LNCaP clone FGC (cell line): ENCODE measurements at regions not wholly inside any gene's neighbourhood (a gene's known extent, or its start where the extent isn't known, plus 50 kb on each side); places are given as distances from the start of the nearest gene placed in this dataset.

ENCODE experiments used
- DNase-seq: peaks from one replicate; pipeline ENCODE4 v3.0.0-alpha.2; 2011; ENCODE audit warnings: low read depth
- H3K4me3 ChIP-seq: 2 replicates; pipeline ENCODE4 v1.5.1; 2011; ENCODE audit warnings: mild to moderate bottlenecking, low read depth, low read length, control low read depth
- TF ChIP-seq, protein P1 (sequence below): IDR thresholded peaks from 2 replicates; pipeline ENCODE4 v1.5.1; 2012; ENCODE audit warnings: mild to moderate bottlenecking; ENCODE audit not compliant: control insufficient read depth, insufficient read depth; ENCODE audit errors: extremely low read depth

DNA sequence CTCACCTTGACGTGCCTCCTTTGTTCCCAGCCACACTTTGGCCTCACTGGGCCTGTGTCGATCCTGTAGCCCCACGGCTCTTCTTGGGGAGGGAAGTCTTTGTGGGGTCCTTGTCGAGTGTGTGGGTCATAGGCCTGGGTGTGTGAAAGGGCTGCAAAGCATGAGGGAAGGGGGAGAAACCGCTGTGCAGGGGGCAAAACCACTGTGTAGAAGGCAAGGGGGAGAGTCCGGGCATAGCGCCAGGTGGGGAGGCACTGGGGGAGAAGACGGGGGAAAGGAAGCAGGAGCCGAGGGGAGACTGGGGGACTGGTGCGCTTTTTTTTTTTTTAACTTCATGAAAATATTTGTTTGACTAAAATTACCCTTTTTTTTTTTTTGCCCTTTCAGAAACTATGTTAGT is 65.1 kb upstream of the RASD2 start:
- TF ChIP-seq, protein P1, sequence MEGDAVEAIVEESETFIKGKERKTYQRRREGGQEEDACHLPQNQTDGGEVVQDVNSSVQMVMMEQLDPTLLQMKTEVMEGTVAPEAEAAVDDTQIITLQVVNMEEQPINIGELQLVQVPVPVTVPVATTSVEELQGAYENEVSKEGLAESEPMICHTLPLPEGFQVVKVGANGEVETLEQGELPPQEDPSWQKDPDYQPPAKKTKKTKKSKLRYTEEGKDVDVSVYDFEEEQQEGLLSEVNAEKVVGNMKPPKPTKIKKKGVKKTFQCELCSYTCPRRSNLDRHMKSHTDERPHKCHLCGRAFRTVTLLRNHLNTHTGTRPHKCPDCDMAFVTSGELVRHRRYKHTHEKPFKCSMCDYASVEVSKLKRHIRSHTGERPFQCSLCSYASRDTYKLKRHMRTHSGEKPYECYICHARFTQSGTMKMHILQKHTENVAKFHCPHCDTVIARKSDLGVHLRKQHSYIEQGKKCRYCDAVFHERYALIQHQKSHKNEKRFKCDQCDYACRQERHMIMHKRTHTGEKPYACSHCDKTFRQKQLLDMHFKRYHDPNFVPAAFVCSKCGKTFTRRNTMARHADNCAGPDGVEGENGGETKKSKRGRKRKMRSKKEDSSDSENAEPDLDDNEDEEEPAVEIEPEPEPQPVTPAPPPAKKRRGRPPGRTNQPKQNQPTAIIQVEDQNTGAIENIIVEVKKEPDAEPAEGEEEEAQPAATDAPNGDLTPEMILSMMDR: no peak
- H3K4me3 ChIP-seq: no peak overlapping the region
- DNase-seq: no peak

GRCh38 chr22:35476341-35476740 is 64.3 kb upstream of the RASD2 start:
- TF ChIP-seq, protein P1: no peak
- DNase-seq: no peak
- no peak overlapping the region for H3K4me3 ChIP-seq

DNA sequence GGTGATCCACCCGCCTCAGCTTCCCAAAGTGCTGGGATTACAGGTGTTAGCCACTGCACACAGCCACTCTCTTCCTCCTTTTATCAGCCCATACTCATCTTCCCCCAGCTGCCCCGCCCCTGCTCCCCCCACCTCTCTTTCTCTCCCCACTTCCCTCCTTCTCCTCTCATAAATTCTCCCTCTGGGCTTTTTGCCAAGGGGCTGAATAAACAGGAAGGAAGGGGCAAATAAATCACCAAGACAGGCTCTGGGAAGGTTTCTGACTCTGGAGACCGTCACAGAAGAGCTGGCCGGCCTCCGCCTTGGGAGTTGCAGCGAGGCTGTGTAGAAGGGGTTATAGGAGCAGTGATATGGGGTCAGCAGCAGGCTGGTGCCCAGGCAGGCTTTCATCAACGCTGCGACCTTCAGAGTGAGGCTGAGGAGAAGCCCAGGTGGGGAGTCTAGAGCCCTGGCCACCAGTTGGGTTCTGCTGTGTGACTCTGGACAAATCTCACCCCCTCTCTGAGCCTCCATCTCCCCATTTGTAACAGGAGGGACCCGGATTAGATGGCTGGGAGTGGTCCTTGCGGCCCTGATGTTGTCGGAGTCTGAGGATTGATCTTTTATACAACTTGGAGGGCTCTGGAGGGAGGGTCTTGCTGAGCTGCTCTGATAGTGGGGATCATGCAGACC is 62.6 kb upstream of the RASD2 start:
- no peak overlapping the region for H3K4me3 ChIP-seq
- TF ChIP-seq, protein P1: no peak
- DNase-seq: peak; percentile 87

DNA sequence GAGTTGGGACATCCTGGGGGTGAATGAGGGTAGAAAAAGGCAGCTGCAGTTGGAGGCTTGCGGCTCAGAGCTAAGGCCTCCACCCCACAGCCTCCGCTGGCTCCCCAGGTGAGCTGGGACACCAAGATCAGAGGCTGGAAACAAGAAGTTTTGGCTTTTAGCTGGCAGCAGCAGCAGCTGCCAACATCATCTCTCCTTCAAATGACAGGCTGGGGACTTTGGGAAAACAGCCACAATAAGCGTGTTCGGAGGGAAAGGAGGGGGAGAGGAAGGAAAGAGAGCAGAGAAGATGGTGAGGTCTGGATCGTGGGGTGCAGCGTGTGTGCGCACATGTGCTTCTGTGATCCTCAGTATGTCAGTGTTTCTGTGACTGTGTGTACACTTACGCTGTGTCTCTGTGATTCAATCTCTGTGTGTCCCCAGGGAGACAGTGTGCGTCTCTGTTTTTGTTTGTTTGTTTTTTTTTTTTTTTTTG is 62.0 kb upstream of the RASD2 start:
- H3K4me3 ChIP-seq: no peak overlapping the region
- TF ChIP-seq, protein P1: no peak
- no peak for DNase-seq

DNA sequence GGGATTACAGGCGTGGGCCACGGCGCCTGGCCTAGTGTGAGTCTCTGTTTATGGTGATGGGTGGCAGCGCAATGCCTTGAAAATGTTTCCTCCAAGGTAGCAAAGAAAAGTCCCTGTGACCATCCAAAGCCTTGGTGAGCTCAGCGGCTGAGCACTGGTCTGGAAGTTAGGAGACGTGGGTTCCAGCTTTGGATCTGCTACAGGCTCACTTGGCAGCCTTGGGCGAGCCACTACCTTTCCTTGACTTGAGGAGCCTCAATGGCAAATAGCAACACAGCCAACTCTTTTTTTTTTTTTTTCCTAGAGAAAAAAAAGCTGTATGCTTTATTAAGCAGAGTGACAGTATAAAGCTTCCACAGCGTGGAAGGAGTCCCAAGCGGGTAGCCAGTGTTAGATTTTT is 61.3 kb upstream of the RASD2 start:
- H3K4me3 ChIP-seq: no peak overlapping the region
- DNase-seq: no peak
- TF ChIP-seq, protein P1: no peak

DNA sequence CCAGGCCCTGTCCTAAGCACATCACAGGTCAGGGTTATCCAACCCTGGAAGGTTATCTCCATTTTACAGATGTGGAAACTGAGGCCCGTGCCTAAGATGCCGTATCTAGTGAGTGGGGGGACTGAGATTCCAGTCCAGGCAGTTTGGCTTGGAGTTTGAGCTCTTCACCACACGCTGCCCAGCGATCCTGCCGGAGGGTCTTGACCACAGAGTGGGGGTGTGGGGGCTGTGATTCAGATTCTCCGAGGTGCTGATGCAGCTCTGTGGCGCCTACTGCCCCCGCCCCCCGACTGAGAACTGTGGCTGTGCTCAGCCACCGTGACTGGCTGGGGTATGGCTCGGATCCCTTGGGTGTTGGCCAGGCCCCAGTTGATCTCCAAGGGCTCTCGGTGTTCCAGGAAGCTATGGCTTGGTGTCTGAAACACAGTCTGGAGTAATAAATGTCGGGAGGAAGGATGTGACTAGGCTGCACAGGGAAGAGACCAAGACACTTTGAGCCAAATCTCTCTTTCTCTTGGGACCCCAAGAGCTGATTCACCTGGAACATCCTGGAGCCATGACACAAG is 60.6 kb upstream of the RASD2 start:
- no peak for DNase-seq
- TF ChIP-seq, protein P1: no peak
- H3K4me3 ChIP-seq: no peak overlapping the region
